Stimulated activated CD4-positive, alpha-beta T cell treated with anti-CD3 and anti-CD28 coated beads, Interleukin-1b, Interleukin-23, amount 100 ng/mL, for 24 hours (primary cell): ENCODE measurements at regions not wholly inside any gene's neighbourhood (a gene's known extent, or its start where the extent isn't known, plus 50 kb on each side); places are given as distances from the start of the nearest gene placed in this dataset.

Source experiments
- DNase-seq, 4 experiments: peaks; one replicate each; pipeline ENCODE4 v3.0.0-alpha.2; 2020; ENCODE audit warnings: low read depth in 4 of 4, low spot score in 1 of 4

- DNase-seq, result no peak
These were observed 320.2 kb upstream of the POU3F2 start for GRCh38 chr6:98514073-98514720.

- DNase-seq, result no peak
These were observed 319.6 kb upstream of the POU3F2 start for GRCh38 chr6:98514796-98515195.

- DNase-seq, result no peak
These were observed 318.2 kb upstream of the POU3F2 start for GRCh38 chr6:98516206-98516605.

- DNase-seq, result no peak
These were observed 317.5 kb upstream of the POU3F2 start for GRCh38 chr6:98516866-98517265.

- DNase-seq, result no peak
These were observed 308.5 kb upstream of the POU3F2 start for GRCh38 chr6:98525860-98526259.

- no peak for DNase-seq
These were observed 307.9 kb upstream of the POU3F2 start for GRCh38 chr6:98526465-98526864.

GRCh38 chr6:98529364-98529763 is 305.0 kb upstream of the POU3F2 start:
- DNase-seq, result no peak

- DNase-seq, result no peak
These were observed 303.6 kb upstream of the POU3F2 start for GRCh38 chr6:98530732-98531131.

- no peak for DNase-seq
These were observed 302.4 kb upstream of the POU3F2 start for GRCh38 chr6:98532004-98532403.

GRCh38 chr6:98539741-98540140 is 294.6 kb upstream of the POU3F2 start:
- no peak for DNase-seq

GRCh38 chr6:98546376-98546775 is 288.0 kb upstream of the POU3F2 start:
- no peak for DNase-seq

- no peak for DNase-seq
These were observed 287.2 kb upstream of the POU3F2 start for GRCh38 chr6:98547151-98547550.

GRCh38 chr6:98547634-98548033 is 286.7 kb upstream of the POU3F2 start:
- DNase-seq, result no peak

- DNase-seq, result no peak
These were observed 286.1 kb upstream of the POU3F2 start for GRCh38 chr6:98548301-98548700.

- no peak for DNase-seq
These were observed 274.0 kb upstream of the POU3F2 start for GRCh38 chr6:98560418-98560817.

- no peak for DNase-seq
These were observed 273.5 kb upstream of the POU3F2 start for GRCh38 chr6:98560841-98561240.

- no peak for DNase-seq
These were observed 268.2 kb upstream of the POU3F2 start for GRCh38 chr6:98566126-98566525.

GRCh38 chr6:98572579-98572978 is 261.8 kb upstream of the POU3F2 start:
- no peak for DNase-seq

- DNase-seq, result no peak
These were observed 259.4 kb upstream of the POU3F2 start for GRCh38 chr6:98574984-98575383.

GRCh38 chr6:98576791-98577190 is 257.6 kb upstream of the POU3F2 start:
- DNase-seq, result no peak

GRCh38 chr6:98578016-98578415 is 256.4 kb upstream of the POU3F2 start:
- no peak for DNase-seq

- no peak for DNase-seq
These were observed 255.3 kb upstream of the POU3F2 start for GRCh38 chr6:98579079-98579478.

GRCh38 chr6:98579941-98580340 is 254.4 kb upstream of the POU3F2 start:
- no peak for DNase-seq

- no peak for DNase-seq
These were observed 252.7 kb upstream of the POU3F2 start for GRCh38 chr6:98581705-98582104.
